ENCODE measurements at regions not wholly inside any gene's neighbourhood (a gene's known extent, or its start where the extent isn't known, plus 50 kb on each side); places are given as distances from the start of the nearest gene placed in this dataset.
"Not testable (repeated sequence)": the region's sequence is repeated elsewhere in the genome, so short reads cannot be mapped to it uniquely, and the experiment has no call there.

DNA sequence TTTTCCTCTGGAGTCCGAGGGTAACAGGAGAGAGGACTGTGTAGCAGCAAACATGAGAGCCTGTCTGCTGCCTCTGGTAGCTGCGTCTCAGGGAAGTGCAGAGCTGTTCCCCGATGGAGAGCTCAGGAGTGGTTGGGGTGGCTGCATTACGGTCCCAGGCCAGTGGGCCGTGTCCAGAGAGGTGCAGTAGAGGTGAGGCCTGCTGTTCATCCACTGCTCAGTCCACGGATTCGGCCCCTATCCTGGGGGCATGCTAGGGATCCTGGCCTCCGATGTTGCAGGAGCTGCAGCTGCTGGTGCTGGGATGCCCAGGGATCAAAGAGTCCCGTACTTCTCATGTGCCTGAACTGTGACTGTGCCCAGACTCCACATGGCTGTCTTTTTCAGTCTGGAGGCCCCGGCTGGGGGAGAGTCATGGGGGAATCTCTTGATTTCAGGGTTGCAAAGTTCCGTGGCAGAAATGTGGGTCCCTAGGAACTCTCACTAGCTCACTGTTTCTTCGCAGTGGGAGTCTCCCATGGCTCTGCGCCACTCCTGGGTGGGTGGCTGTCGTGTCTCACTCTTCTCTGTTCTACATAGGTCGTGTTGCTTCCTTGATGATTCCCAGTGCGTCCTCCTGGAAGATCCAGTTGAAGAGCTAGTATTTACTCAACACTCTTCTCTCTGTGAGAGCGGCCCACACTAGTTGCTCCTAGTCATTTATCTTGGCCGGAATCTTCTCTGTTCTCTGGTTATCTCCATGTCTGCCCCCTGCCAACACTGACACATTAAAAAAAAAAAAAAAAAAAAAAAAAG lies 109.5 kb upstream of the CENPE start:
- DNase-seq (ENCODE audit: low read depth), result no peak

GRCh38 chr4:103306870-103307375 lies 108.8 kb upstream of the CENPE start:
- DNase-seq (ENCODE audit: low read depth), result no peak

GRCh38 chr4:103305355-103305754 lies 107.2 kb upstream of the CENPE start:
- DNase-seq (ENCODE audit: low read depth), result no peak

GRCh38 chr4:103303011-103303410 lies 104.9 kb upstream of the CENPE start:
- DNase-seq (ENCODE audit: low read depth), result no peak

- no peak for DNase-seq (ENCODE audit: low read depth)
Measured at GRCh38 chr4:103292959-103293358, 94.8 kb upstream of the CENPE start.

DNA sequence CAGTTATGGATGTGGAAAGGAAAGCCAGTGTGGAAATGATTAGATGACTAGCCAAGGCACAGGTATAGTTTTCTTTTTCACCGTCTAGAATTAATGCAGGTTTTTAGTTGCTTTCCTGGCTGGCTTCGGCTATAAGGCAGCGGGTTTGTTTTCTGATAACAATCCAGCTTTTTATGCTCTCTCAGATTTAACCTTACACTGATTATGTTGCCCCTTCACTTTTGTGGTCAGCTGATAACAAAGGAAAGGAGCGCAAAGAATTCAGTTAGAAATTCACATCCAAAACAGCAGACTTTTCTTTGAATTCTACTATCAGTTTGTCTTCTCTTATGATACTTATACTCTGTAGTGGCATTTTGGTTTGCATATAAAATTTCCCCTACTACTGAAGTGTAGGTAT lies 94.2 kb upstream of the CENPE start:
- no peak for DNase-seq (ENCODE audit: low read depth)

DNA sequence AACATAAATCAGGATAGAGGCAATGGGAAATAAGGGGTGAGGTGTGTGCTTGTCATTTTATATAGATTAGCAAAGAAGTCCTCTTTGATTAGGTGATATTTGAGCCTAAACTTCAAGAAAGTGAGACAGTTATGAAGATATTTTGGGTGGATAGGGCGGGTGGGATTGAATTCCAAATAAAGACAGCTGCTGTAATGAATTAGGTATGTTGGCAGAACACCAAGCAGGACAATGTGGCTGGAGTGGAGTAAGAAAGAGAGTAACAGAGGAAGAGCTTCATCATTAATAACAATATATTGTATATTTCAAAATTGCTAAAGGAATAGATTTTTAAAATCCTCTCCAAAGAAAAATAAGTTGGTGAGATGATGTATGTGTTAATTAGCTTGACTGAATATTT lies 91.0 kb upstream of the CENPE start:
- DNase-seq (ENCODE audit: low read depth), result no peak

DNA sequence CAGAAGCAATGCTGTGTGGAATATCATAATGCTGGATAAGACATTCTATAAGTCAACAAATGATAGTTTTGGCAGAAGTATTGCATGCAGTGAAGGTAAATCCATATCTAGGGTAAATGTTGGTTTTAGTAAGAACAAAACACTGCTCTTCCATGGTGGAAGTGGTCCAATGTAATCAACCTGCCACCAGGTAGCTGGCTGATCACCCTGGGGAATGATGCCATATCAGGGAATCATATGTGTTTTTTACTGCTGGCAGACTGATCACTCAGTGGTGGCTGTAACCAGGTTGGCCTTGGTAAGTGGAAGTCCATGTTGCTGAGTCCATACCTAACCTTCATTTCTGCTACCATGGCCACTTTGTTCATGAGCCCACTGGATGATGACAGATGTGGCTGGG lies 74.0 kb upstream of the CENPE start:
- no peak for DNase-seq (ENCODE audit: low read depth)

GRCh38 chr4:103268746-103269145 lies 70.6 kb upstream of the CENPE start:
- DNase-seq (ENCODE audit: low read depth), result no peak

DNA sequence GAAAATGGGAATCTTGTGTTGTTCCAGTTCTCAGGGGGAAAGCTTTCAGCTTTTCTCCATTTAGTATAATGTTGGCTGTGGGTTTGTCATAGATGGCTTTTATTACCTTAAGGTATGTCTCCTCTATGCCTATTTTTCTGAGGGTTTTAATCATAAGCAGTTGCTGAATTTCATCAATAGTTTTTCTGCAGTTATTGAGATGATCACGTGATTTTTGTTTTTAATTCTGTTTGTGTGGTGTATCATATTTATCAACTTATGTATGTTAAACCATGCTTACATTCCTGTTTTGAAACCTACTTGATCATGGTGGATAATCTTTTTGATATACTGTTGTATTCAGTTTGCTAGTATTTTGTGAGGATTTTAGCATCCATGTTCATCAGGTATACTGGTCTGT lies 66.8 kb upstream of the CENPE start:
- DNase-seq (ENCODE audit: low read depth), result no peak

DNA sequence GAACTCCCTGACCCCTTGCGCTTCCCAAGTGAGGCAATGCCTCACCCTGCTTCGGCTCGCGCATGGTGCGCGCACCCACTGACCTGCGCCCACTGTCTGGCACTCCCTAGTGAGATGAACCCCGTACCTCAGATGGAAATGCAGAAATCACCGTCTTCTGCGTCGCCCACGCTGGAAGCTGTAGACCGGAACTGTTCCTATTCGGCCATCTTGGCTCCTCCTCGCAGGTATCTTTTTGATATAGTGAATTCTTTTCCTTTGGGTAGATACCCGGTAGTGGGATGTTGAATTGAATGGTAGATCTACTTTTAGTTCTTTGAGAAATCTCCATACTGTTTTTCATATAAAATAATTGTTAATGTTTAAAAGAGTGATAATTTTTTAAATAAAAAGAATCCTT lies 57.9 kb upstream of the CENPE start:
- DNase-seq (ENCODE audit: low read depth), result not testable (repeated sequence)
